Mammary epithelial cell (primary cell): ENCODE measurements at regions not wholly inside any gene's neighbourhood (a gene's known extent, or its start where the extent isn't known, plus 50 kb on each side); places are given as distances from the start of the nearest gene placed in this dataset.

Experiments used
- EZH2 ChIP-seq: IDR thresholded peaks from 2 replicates; pipeline ENCODE4 v1.6.1; 2012; ENCODE audit warnings: low read length, inconsistent platforms, borderline replicate concordance
- TF ChIP-seq, protein P1 (sequence below), 2 donors: IDR thresholded peaks in 1 of 2; conservative IDR thresholded peaks in 1 of 2; 2 replicates each; pipeline ENCODE4 v1.5.1; 2011 to 2012; ENCODE audit warnings: inconsistent platforms in 2 of 2, low read length in 2 of 2, mild to moderate bottlenecking in 2 of 2, control low read depth in 1 of 2, low read depth in 1 of 2; ENCODE audit not compliant: insufficient read depth in 1 of 2; ENCODE audit errors: extremely low read depth in 1 of 2

DNA sequence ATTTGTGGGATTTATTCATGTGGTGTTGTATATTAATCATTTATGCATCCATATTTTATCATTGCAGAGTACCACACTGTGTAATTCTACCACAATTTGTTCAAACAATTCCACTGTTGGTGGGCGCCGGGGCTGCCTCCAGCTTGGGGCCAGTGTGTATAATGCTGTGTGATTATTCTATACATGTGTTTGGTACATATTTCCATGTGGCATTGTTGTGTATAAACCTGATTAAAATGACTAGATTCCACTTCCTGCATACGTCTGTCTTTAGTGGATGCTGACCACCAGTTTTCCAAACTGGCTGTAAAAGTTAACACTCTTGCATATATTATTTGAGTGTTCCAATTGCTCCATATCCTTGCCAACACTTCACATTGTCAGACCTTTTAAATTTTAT lies 1213.8 kb downstream of the TBC1D22A start:
- TF ChIP-seq, protein P1, sequence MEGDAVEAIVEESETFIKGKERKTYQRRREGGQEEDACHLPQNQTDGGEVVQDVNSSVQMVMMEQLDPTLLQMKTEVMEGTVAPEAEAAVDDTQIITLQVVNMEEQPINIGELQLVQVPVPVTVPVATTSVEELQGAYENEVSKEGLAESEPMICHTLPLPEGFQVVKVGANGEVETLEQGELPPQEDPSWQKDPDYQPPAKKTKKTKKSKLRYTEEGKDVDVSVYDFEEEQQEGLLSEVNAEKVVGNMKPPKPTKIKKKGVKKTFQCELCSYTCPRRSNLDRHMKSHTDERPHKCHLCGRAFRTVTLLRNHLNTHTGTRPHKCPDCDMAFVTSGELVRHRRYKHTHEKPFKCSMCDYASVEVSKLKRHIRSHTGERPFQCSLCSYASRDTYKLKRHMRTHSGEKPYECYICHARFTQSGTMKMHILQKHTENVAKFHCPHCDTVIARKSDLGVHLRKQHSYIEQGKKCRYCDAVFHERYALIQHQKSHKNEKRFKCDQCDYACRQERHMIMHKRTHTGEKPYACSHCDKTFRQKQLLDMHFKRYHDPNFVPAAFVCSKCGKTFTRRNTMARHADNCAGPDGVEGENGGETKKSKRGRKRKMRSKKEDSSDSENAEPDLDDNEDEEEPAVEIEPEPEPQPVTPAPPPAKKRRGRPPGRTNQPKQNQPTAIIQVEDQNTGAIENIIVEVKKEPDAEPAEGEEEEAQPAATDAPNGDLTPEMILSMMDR (conservative IDR thresholded peaks at IDR 0.05 in 1 of 2, IDR thresholded peaks at IDR 0.05 in 1 of 2; ENCODE audit: extremely low read depth in 1 of 2, insufficient read depth in 1 of 2, low read depth in 1 of 2, low read length in 2 of 2), result no peak
- TF ChIP-seq EZH2, result no peak
